H1 (cell line): ENCODE measurements at regions not wholly inside any gene's neighbourhood (a gene's known extent, or its start where the extent isn't known, plus 50 kb on each side); places are given as distances from the start of the nearest gene placed in this dataset.

Experiments
- CTCF ChIA-PET: fragments of 300-600 bp; sonication (Branson Sonifier 250); formaldehyde crosslinking; loops from one replicate; lab custom pipeline; 2021; ENCODE audit not compliant: partially characterized antibody; lab: Charles Lee
- POLR2A ChIA-PET: fragments of 300-600 bp; sonication (Branson Sonifier 250); formaldehyde crosslinking; loops from one replicate; lab custom pipeline; 2021; ENCODE audit warnings: inconsistent platforms; ENCODE audit not compliant: partially characterized antibody; lab: Charles Lee
- DNase-seq, 2 experiments: peaks; one replicate each; pipeline versions ENCODE4 v3.0.0 to v3.0.0-alpha.2; 2010 to 2022; ENCODE audit warnings: low spot score in 2 of 2, low read depth in 1 of 2, mixed read lengths in 1 of 2
- FAIRE-seq: peaks from 2 replicates; lab custom pipeline; 2011; peaks lifted over from hg19 to GRCh38; lab: Jason Lieb, UNC
- H2AFZ ChIP-seq: 2 replicates; pipeline ENCODE4 v1.8.1; 2012; ENCODE audit warnings: low read length, inconsistent platforms
- H2AK5ac ChIP-seq: 2 replicates; pipeline ENCODE4 v1.6.1; 2013; ENCODE audit warnings: low read depth, low read length
- H2BK120ac ChIP-seq: replicated peaks from 2 replicates; pipeline ENCODE3; 2013; ENCODE audit warnings: low read depth, low read length, inconsistent platforms
- H2BK12ac ChIP-seq: 2 replicates; pipeline ENCODE4 v1.6.1; 2013; ENCODE audit warnings: low read depth, low read length
- H2BK15ac ChIP-seq: 2 replicates; pipeline ENCODE4 v1.6.1; 2013; ENCODE audit warnings: low read length
- H2BK20ac ChIP-seq: 2 replicates; pipeline ENCODE4 v1.6.1; 2013; ENCODE audit warnings: low read length
- H2BK5ac ChIP-seq: 2 replicates; pipeline ENCODE4 v1.6.1; 2013; ENCODE audit warnings: low read depth, low read length
- H3K14ac ChIP-seq: 2 replicates; pipeline ENCODE4 v1.6.1; 2013; ENCODE audit warnings: inconsistent platforms; ENCODE audit not compliant: insufficient read length
- H3K18ac ChIP-seq: 2 replicates; pipeline ENCODE4 v1.6.1; 2013; ENCODE audit warnings: low read length; ENCODE audit errors: extremely low read depth
- H3K23ac ChIP-seq: 2 replicates; pipeline ENCODE4 v1.6.1; 2013; ENCODE audit warnings: inconsistent platforms; ENCODE audit not compliant: insufficient read length
- H3K23me2 ChIP-seq: 2 replicates; pipeline ENCODE4 v1.6.1; 2013; ENCODE audit warnings: low read depth, low read length
- H3K27ac ChIP-seq: 2 replicates; pipeline ENCODE4 v1.6.1; 2011; ENCODE audit warnings: low read depth, low read length, inconsistent platforms
- H3K27me3 ChIP-seq, 4 experiments: replicated peaks in 1 of 4; 1 replicate in 1 of 4; 2 replicates in 3 of 4; pipeline versions ENCODE4 v1.6.1 to v1.8.1; 2011 to 2013; ENCODE audit warnings: low read length in 3 of 4, mild to moderate bottlenecking in 3 of 4, inconsistent platforms in 2 of 4, mixed read lengths in 2 of 4, moderate library complexity in 1 of 4; ENCODE audit not compliant: control insufficient read depth in 3 of 4, insufficient read depth in 3 of 4; ENCODE audit errors: extremely low read depth in 1 of 4
- H3K36me3 ChIP-seq, 4 experiments: 2 replicates each; pipeline versions ENCODE4 v1.6.1 to v1.8.1; 2011 to 2013; ENCODE audit warnings: mild to moderate bottlenecking in 4 of 4, low read length in 3 of 4, moderate library complexity in 2 of 4, control low read depth in 1 of 4, inconsistent platforms in 1 of 4; ENCODE audit not compliant: insufficient read depth in 4 of 4, control insufficient read depth in 2 of 4
- H3K4ac ChIP-seq: replicated peaks from 2 replicates; pipeline ENCODE3; 2013; ENCODE audit warnings: low read length, low read depth, mixed read lengths, inconsistent platforms; ENCODE audit not compliant: insufficient read length
- H3K4me1 ChIP-seq, 4 experiments: replicated peaks in 1 of 4; 1 replicate in 1 of 4; 2 replicates in 3 of 4; pipeline versions ENCODE4 v1.6.1 to v1.8.1; 2011 to 2013; ENCODE audit warnings: low read length in 3 of 4, inconsistent platforms in 2 of 4, mixed read lengths in 1 of 4; ENCODE audit not compliant: insufficient read depth in 4 of 4, control insufficient read depth in 3 of 4
- H3K4me2 ChIP-seq, 2 experiments: 2 replicates each; pipeline versions ENCODE4 v1.6.1 to v1.8.1; 2011 to 2013; ENCODE audit warnings: low read depth in 2 of 2, low read length in 2 of 2, control low read depth in 1 of 2, inconsistent platforms in 1 of 2, mild to moderate bottlenecking in 1 of 2; ENCODE audit not compliant: insufficient read depth in 1 of 2
- H3K4me3 ChIP-seq, 4 experiments: fragments of 200-600, 300-600 bp in 1 of 4; sonication (generic), shearing (Covaris generic), sonication (Bioruptor Twin) in 1 of 4; 2 replicates each; pipeline versions ENCODE4 v1.5.1 to v1.8.1; 2011 to 2016; ENCODE audit warnings: low read length in 4 of 4, low read depth in 3 of 4, control low read depth in 2 of 4, inconsistent platforms in 2 of 4, mild to moderate bottlenecking in 2 of 4, mixed read lengths in 1 of 4, moderate library complexity in 1 of 4; ENCODE audit not compliant: insufficient read depth in 2 of 4; ENCODE audit errors: extremely low read depth in 1 of 4
- H3K56ac ChIP-seq: replicated peaks from 2 replicates; pipeline ENCODE3; 2013; ENCODE audit warnings: low read depth, mild to moderate bottlenecking, mixed read lengths, low read length, inconsistent platforms; ENCODE audit not compliant: insufficient read length
- H3K79me1 ChIP-seq: 2 replicates; pipeline ENCODE4 v1.6.1; 2013; ENCODE audit warnings: low read depth, low read length, control low read depth
- H3K79me2 ChIP-seq, 2 experiments: 2 replicates each; pipeline versions ENCODE4 v1.6.1 to v1.8.1; 2012 to 2013; ENCODE audit warnings: low read length in 2 of 2, mild to moderate bottlenecking in 2 of 2, inconsistent platforms in 1 of 2; ENCODE audit not compliant: insufficient read depth in 2 of 2, control insufficient read depth in 1 of 2
- H3K9ac ChIP-seq, 4 experiments: replicated peaks in 1 of 4; 1 replicate in 1 of 4; 2 replicates in 3 of 4; pipeline versions ENCODE4 v1.6.1 to v1.8.1; 2011 to 2013; ENCODE audit warnings: low read depth in 3 of 4, low read length in 3 of 4, control low read depth in 2 of 4, mild to moderate bottlenecking in 2 of 4, moderate library complexity in 2 of 4, inconsistent platforms in 1 of 4; ENCODE audit errors: extremely low read depth in 1 of 4
- H3K9me3 ChIP-seq, 2 experiments: 2 replicates each; pipeline versions ENCODE4 v1.6.1 to v1.8.1; 2012 to 2013; ENCODE audit warnings: mild to moderate bottlenecking in 2 of 2, moderate library complexity in 2 of 2, control low read depth in 1 of 2, inconsistent platforms in 1 of 2, low read depth in 1 of 2, low read length in 1 of 2, mixed read lengths in 1 of 2; ENCODE audit not compliant: insufficient read depth in 2 of 2
- H4K20me1 ChIP-seq, 2 experiments: replicated peaks in 1 of 2; 2 replicates each; pipeline versions ENCODE3 to v1.8.1; 2011 to 2013; ENCODE audit warnings: inconsistent platforms in 2 of 2, low read length in 2 of 2, mild to moderate bottlenecking in 1 of 2; ENCODE audit not compliant: insufficient read depth in 2 of 2, control insufficient read depth in 1 of 2
- H4K5ac ChIP-seq: 2 replicates; pipeline ENCODE4 v1.6.1; 2013; ENCODE audit warnings: low read length, low read depth, mixed read lengths, inconsistent platforms; ENCODE audit not compliant: insufficient read length
- H4K8ac ChIP-seq: 2 replicates; pipeline ENCODE4 v1.8.0; 2013; ENCODE audit warnings: mild to moderate bottlenecking, moderate library complexity, low read length, inconsistent platforms; ENCODE audit not compliant: insufficient read depth; ENCODE audit errors: extremely low read depth
- H4K91ac ChIP-seq: replicated peaks from 2 replicates; pipeline ENCODE3; 2013; ENCODE audit warnings: low read length, mixed read lengths, inconsistent platforms; ENCODE audit not compliant: insufficient read length
- BRCA1 ChIP-seq: IDR thresholded peaks from 2 replicates; pipeline ENCODE4 v1.6.1; 2012; ENCODE audit warnings: low read depth, low read length, improper control_type of control experiment
- CHD1 ChIP-seq: IDR thresholded peaks from 2 replicates; pipeline ENCODE4 v1.6.1; 2012; ENCODE audit warnings: low read depth, low read length, improper control_type of control experiment
- FOSL1 ChIP-seq: IDR thresholded peaks from 2 replicates; pipeline ENCODE4 v1.6.1; 2011; ENCODE audit warnings: mild to moderate bottlenecking, low read depth, low read length, moderate library complexity; ENCODE audit not compliant: insufficient read depth
- HDAC2 ChIP-seq, 2 experiments: fragments of 300-600 bp in 1 of 2; sonication (generic) in 1 of 2; IDR thresholded peaks; 2 replicates each; pipeline ENCODE4 v1.6.1; 2011 to 2012; ENCODE audit warnings: low read depth in 2 of 2, low read length in 2 of 2, mild to moderate bottlenecking in 2 of 2, moderate library complexity in 2 of 2, borderline replicate concordance in 1 of 2, inconsistent platforms in 1 of 2
- RFX5 ChIP-seq: IDR thresholded peaks from 2 replicates; pipeline ENCODE4 v1.6.1; 2011; ENCODE audit warnings: low read depth, low read length, improper control_type of control experiment, borderline replicate concordance
- SP4 ChIP-seq: IDR thresholded peaks from 2 replicates; pipeline ENCODE4 v1.6.1; 2012; ENCODE audit warnings: low read length, inconsistent platforms
- TCF12 ChIP-seq: IDR thresholded peaks from 2 replicates; pipeline ENCODE4 v1.6.1; 2011; ENCODE audit warnings: low read depth, mild to moderate bottlenecking, low read length
- WGBS, 2 experiments: shearing (Covaris generic) in 1 of 2; methylation state at CpG; one replicate each; pipeline versions ENCODE4 v1.1.6 to v1.1.7; 2013 to 2015; ENCODE audit warnings: low lambda C conversion rate in 2 of 2, mixed read lengths in 2 of 2, inconsistent platforms in 1 of 2, low coverage in 1 of 2, missing lambda C conversion rate in 1 of 2; ENCODE audit not compliant: insufficient replicate concordance in 2 of 2, insufficient coverage in 1 of 2, insufficient read length in 1 of 2; ENCODE audit errors: extremely low coverage in 1 of 2, missing lambda C conversion rate in 1 of 2; 5-methylcytosine and 5-hydroxymethylcytosine counted together

GRCh38 chr2:138201286-138201685 lies 237.0 kb downstream of the HNMT start:
- Histone ChIP-seq H4K8ac (no peak overlapping the region), H3K79me1 (no peaks in the 10 kb centered on the region), H3K9ac (no peak overlapping the region), H3K36me3 (no peaks in the 10 kb centered on the region), H3K14ac (peak overlapping the region; percentile 63), H3K4me1 (no peaks in the 10 kb centered on the region), H4K5ac (no peak overlapping the region), H2AK5ac (no peak overlapping the region), H2BK120ac (no peak overlapping the region), H4K20me1 (no peaks in the 10 kb centered on the region), H3K4me3 (no peak overlapping the region), H3K23ac (no peak overlapping the region), H3K4me2 (no peak overlapping the region), H3K27ac (no peak overlapping the region), H4K91ac (no peak overlapping the region), H3K9me3 (no peaks in the 10 kb centered on the region), H3K4ac (no peak overlapping the region), H3K56ac (no peak overlapping the region), H2AFZ (no peak overlapping the region), H3K18ac (no peak overlapping the region), H2BK12ac (no peak overlapping the region), H2BK5ac (no peak overlapping the region), H3K79me2 (no peaks in the 10 kb centered on the region), H3K27me3 (no peaks in the 10 kb centered on the region), H2BK15ac (no peak overlapping the region), H3K23me2 (no peaks in the 10 kb centered on the region), H2BK20ac (no peak overlapping the region)
- WGBS, 2 experiments, result 98% methylated on average over 2 of the region's 2 CpGs; no CpG with 5 or more reads in 1 of the 2 experiments
- FAIRE-seq, result no peak
- no peak for DNase-seq
- CTCF ChIA-PET, result no interaction called here
- TF ChIP-seq TCF12, result no peak
- no peak for TF ChIP-seq BRCA1
- TF ChIP-seq RFX5, result no peak
- no peak for TF ChIP-seq SP4
- no peak for TF ChIP-seq HDAC2 (IDR thresholded peaks at IDR 0.05; ENCODE audit: borderline replicate concordance in 1 of 2, low read depth in 2 of 2, low read length in 2 of 2)
- TF ChIP-seq FOSL1, result no peak
- no peak for TF ChIP-seq CHD1
- POLR2A ChIA-PET, result no interaction called here
